ENCODE measurements at regions not wholly inside any gene's neighbourhood (a gene's known extent, or its start where the extent isn't known, plus 50 kb on each side); places are given as distances from the start of the nearest gene placed in this dataset.

DNA sequence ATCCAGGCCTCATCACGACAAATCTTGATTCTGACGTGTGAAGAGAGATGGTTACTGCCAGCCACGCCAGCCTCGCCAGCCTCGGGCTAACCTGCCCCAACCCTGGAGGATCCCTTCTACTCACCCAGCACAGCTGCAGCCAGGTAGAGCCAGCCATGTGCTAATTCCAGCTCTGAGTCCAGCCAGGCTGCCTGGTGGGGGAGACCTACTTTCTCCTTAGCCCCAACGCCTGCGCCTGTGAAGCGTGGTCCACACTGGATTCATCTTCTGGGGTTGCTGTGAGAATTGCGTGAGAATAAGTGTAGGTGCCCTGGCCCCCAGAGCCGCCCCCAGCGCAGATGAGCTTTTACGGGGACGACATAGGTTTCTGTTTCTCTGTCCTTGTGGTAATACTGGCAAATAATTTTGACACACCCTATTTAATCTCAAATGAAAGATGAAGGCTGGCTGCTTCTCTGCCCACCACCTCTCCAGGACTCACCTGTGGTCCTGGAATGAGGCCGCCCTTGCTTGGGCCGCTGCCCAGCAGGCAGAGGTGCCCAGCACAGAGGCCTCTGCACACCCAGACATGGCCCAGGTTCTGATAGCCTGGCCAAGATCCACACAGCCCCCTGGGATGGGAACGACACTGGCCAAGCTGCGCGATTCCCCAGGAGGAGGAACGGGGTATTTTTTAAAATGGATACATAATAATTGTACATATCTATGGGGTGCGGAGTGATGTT, 528.4 kb downstream of the TBC1D22A start:
- intact Hi-C loops (cut with micrococcal nuclease): no loop called here
- Histone ChIP-seq H3K36me3 (ENCODE audit: low read depth, low read length) (no peaks in the 10 kb centered on the region), H3F3A (ENCODE audit: low read length, unreplicated experiment) (no peaks in the 10 kb centered on the region), H3K9me2 (replicated peaks; ENCODE audit: low read length) (no peaks in the 10 kb centered on the region), H3K4me1 (ENCODE audit: insufficient read depth, low read length) (peaks cover 15% of the 10 kb centered on the region), H3K4me2 (ENCODE audit: low read length) (no peak overlapping the region), H3K4me3 (ENCODE audit: low read length) (no peak overlapping the region), H3K27me3 (ENCODE audit: low read length) (no peaks in the 10 kb centered on the region), H2AFZ (ENCODE audit: low read length) (no peak overlapping the region), H3K79me2 (ENCODE audit: low read length) (no peaks in the 10 kb centered on the region), H4K20me1 (ENCODE audit: low read length) (no peaks in the 10 kb centered on the region), H3K27ac (ENCODE audit: low read length) (no peak overlapping the region), H3K9me3 (ENCODE audit: low read length) (no peaks in the 10 kb centered on the region), H3K9ac (ENCODE audit: low read length) (no peak overlapping the region)
- no peak for TF ChIP-seq EZH2phosphoT487 (IDR thresholded peaks at IDR 0.05; ENCODE audit: borderline replicate concordance, low read length)
- TF ChIP-seq, protein P1, sequence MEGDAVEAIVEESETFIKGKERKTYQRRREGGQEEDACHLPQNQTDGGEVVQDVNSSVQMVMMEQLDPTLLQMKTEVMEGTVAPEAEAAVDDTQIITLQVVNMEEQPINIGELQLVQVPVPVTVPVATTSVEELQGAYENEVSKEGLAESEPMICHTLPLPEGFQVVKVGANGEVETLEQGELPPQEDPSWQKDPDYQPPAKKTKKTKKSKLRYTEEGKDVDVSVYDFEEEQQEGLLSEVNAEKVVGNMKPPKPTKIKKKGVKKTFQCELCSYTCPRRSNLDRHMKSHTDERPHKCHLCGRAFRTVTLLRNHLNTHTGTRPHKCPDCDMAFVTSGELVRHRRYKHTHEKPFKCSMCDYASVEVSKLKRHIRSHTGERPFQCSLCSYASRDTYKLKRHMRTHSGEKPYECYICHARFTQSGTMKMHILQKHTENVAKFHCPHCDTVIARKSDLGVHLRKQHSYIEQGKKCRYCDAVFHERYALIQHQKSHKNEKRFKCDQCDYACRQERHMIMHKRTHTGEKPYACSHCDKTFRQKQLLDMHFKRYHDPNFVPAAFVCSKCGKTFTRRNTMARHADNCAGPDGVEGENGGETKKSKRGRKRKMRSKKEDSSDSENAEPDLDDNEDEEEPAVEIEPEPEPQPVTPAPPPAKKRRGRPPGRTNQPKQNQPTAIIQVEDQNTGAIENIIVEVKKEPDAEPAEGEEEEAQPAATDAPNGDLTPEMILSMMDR (conservative IDR thresholded peaks at IDR 0.05; ENCODE audit: low read depth, low read length): no peak
- TF ChIP-seq EZH2 (IDR thresholded peaks at IDR 0.05; ENCODE audit: low read length, unreplicated experiment): no peak
- POLR2A ChIA-PET (ENCODE audit: unreplicated experiment): no interaction called here
- no TSS peak for BruUV-seq (replicated peaks)
- DNase-seq (no peak), ATAC-seq (no peak)
- CTCF ChIA-PET: no interaction called here

DNA sequence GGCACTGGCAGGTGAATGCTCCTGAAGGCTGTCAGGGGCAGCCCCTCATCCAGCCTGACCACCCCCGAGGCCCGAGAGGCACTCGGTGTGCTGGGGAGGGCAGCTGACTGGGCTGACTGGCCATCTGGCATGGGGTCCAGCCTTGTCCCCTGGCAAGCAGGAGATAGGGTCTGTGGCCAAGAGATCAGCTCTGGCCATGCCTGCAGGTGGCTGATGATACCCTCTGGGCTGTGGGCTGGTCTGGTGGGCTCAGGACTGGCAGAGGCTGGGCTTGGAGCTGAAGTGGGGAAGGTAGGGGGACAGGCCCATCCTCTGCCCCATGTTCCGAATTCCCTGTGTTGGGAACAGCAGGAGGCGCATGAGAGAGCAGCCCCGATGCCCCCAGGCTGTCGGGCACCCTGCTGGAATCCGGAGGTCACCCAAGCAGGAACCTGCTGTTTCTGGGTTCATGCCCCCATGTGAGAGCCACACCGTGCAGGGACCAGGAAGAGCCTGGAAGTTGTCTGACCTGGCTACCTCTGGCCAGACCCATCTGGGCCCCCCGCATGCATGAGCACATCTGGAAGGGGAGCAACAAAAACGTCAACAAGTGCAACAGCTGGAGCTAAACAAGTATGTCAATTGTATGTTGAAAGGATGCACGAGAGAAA, 527.0 kb downstream of the TBC1D22A start:
- CTCF ChIA-PET: no interaction called here
- Histone ChIP-seq H3K4me3 (ENCODE audit: low read length) (no peak overlapping the region), H3K9me3 (ENCODE audit: low read length) (no peaks in the 10 kb centered on the region), H4K20me1 (ENCODE audit: low read length) (no peaks in the 10 kb centered on the region), H3K79me2 (ENCODE audit: low read length) (no peaks in the 10 kb centered on the region), H3F3A (ENCODE audit: low read length, unreplicated experiment) (no peaks in the 10 kb centered on the region), H3K4me2 (ENCODE audit: low read length) (no peak overlapping the region), H3K9me2 (replicated peaks; ENCODE audit: low read length) (no peaks in the 10 kb centered on the region), H3K27me3 (ENCODE audit: low read length) (no peaks in the 10 kb centered on the region), H3K36me3 (ENCODE audit: low read depth, low read length) (no peaks in the 10 kb centered on the region), H3K27ac (ENCODE audit: low read length) (no peak overlapping the region), H3K9ac (ENCODE audit: low read length) (no peak overlapping the region), H3K4me1 (ENCODE audit: insufficient read depth, low read length) (peaks cover 9% of the 10 kb centered on the region), H2AFZ (ENCODE audit: low read length) (no peak overlapping the region)
- no peak for DNase-seq
- TF ChIP-seq EZH2phosphoT487 (IDR thresholded peaks at IDR 0.05; ENCODE audit: borderline replicate concordance, low read length): no peak
- TF ChIP-seq EZH2 (IDR thresholded peaks at IDR 0.05; ENCODE audit: low read length, unreplicated experiment): no peak
- TF ChIP-seq, protein P1 (conservative IDR thresholded peaks at IDR 0.05; ENCODE audit: low read depth, low read length): no peak
- intact Hi-C loops (cut with micrococcal nuclease): no loop called here
- ATAC-seq: no peak
- no TSS peak for BruUV-seq (replicated peaks)
- POLR2A ChIA-PET (ENCODE audit: unreplicated experiment): no interaction called here

DNA sequence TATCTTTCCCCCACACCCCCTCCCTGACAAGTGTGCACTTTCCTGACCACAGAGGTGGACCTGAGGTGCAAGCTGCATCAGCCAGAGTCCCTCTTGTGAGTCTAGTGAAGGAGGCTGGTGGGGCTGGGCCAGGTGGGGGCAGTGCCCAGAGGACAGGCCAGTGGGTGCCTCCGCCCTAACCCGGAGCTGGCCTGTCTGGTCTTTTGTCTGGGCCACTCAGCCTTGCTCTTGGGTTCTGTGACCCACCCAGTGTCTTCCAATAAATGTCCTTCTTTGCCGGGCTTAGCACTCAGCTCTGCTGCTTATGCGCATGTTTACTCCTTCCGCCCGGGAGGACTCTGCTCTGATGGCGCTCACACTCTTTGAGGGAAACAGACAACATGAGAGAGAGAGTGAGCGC, 526.2 kb downstream of the TBC1D22A start:
- Histone ChIP-seq H3K27ac (ENCODE audit: low read length) (no peak overlapping the region), H3K27me3 (ENCODE audit: low read length) (no peaks in the 10 kb centered on the region), H3K4me3 (ENCODE audit: low read length) (no peak overlapping the region), H4K20me1 (ENCODE audit: low read length) (no peaks in the 10 kb centered on the region), H3K36me3 (ENCODE audit: low read depth, low read length) (no peaks in the 10 kb centered on the region), H3K9me3 (ENCODE audit: low read length) (no peaks in the 10 kb centered on the region), H3K9ac (ENCODE audit: low read length) (no peak overlapping the region), H2AFZ (ENCODE audit: low read length) (no peak overlapping the region), H3K9me2 (replicated peaks; ENCODE audit: low read length) (no peaks in the 10 kb centered on the region), H3K79me2 (ENCODE audit: low read length) (no peaks in the 10 kb centered on the region), H3K4me2 (ENCODE audit: low read length) (no peak overlapping the region), H3K4me1 (ENCODE audit: insufficient read depth, low read length) (peaks cover 2% of the 10 kb centered on the region), H3F3A (ENCODE audit: low read length, unreplicated experiment) (no peaks in the 10 kb centered on the region)
- ATAC-seq (no peak), DNase-seq (no peak)
- ChIA-PET POLR2A (ENCODE audit: unreplicated experiment) (no interaction called here), CTCF (no interaction called here)
- intact Hi-C loops (cut with micrococcal nuclease): no loop called here
- BruUV-seq (replicated peaks): no TSS peak
- TF ChIP-seq EZH2phosphoT487 (IDR thresholded peaks at IDR 0.05; ENCODE audit: borderline replicate concordance, low read length) (no peak), EZH2 (IDR thresholded peaks at IDR 0.05; ENCODE audit: low read length, unreplicated experiment) (no peak)
- TF ChIP-seq, protein P1 (conservative IDR thresholded peaks at IDR 0.05; ENCODE audit: low read depth, low read length): no peak

All from PC-3 (cell line).